NCI-H1048 (cell line): ENCODE measurements at regions not wholly inside any gene's neighbourhood (a gene's known extent, or its start where the extent isn't known, plus 50 kb on each side); places are given as distances from the start of the nearest gene placed in this dataset.
"Not testable (repeated sequence)": the region's sequence is repeated elsewhere in the genome, so short reads cannot be mapped to it uniquely, and the experiment has no call there.

Experiments
- DNase-seq: peaks from one replicate; lab custom pipeline; 2025; lab: John Stamatoyannopoulos, UW

- not testable (repeated sequence) for DNase-seq
Measured at GRCh38 chr2:128598260-128598659, 279.6 kb upstream of the HS6ST1 start.

- no peak for DNase-seq
Measured at GRCh38 chr2:128598862-128599441, 280.3 kb upstream of the HS6ST1 start.

- no peak for DNase-seq
Measured at GRCh38 chr2:128599700-128600099, 281.0 kb upstream of the HS6ST1 start.

GRCh38 chr2:128600581-128601297, 282.1 kb upstream of the HS6ST1 start:
- no peak for DNase-seq

GRCh38 chr2:128601298-128602037, 282.8 kb upstream of the HS6ST1 start:
- DNase-seq, result no peak

GRCh38 chr2:128602038-128602698, 283.5 kb upstream of the HS6ST1 start:
- DNase-seq, result no peak

- DNase-seq, result no peak
Measured at GRCh38 chr2:128602699-128603101, 284.0 kb upstream of the HS6ST1 start.

GRCh38 chr2:128603411-128603924, 284.8 kb upstream of the HS6ST1 start:
- no peak for DNase-seq

- no peak for DNase-seq
Measured at GRCh38 chr2:128604045-128604444, 285.4 kb upstream of the HS6ST1 start.

GRCh38 chr2:128604581-128604980, 285.9 kb upstream of the HS6ST1 start:
- not testable (repeated sequence) for DNase-seq

- no peak for DNase-seq
Measured at GRCh38 chr2:128605421-128605820, 286.8 kb upstream of the HS6ST1 start.

GRCh38 chr2:128605931-128606330, 287.3 kb upstream of the HS6ST1 start:
- DNase-seq, result no peak

GRCh38 chr2:128606837-128607236, 288.2 kb upstream of the HS6ST1 start:
- DNase-seq, result no peak

GRCh38 chr2:128607440-128607839, 288.8 kb upstream of the HS6ST1 start:
- DNase-seq, result no peak

GRCh38 chr2:128607911-128608506, 289.3 kb upstream of the HS6ST1 start:
- DNase-seq, result no peak

- DNase-seq, result no peak
Measured at GRCh38 chr2:128608921-128609880, 290.5 kb upstream of the HS6ST1 start.

GRCh38 chr2:128610496-128610895, 291.8 kb upstream of the HS6ST1 start:
- DNase-seq, result no peak

GRCh38 chr2:128611421-128612320, 293.0 kb upstream of the HS6ST1 start:
- no peak for DNase-seq

GRCh38 chr2:128612628-128613027, 294.0 kb upstream of the HS6ST1 start:
- no peak for DNase-seq

- no peak for DNase-seq
Measured at GRCh38 chr2:128613351-128613750, 294.7 kb upstream of the HS6ST1 start.
